ENCODE measurements at regions not wholly inside any gene's neighbourhood (a gene's known extent, or its start where the extent isn't known, plus 50 kb on each side); places are given as distances from the start of the nearest gene placed in this dataset.

DNA sequence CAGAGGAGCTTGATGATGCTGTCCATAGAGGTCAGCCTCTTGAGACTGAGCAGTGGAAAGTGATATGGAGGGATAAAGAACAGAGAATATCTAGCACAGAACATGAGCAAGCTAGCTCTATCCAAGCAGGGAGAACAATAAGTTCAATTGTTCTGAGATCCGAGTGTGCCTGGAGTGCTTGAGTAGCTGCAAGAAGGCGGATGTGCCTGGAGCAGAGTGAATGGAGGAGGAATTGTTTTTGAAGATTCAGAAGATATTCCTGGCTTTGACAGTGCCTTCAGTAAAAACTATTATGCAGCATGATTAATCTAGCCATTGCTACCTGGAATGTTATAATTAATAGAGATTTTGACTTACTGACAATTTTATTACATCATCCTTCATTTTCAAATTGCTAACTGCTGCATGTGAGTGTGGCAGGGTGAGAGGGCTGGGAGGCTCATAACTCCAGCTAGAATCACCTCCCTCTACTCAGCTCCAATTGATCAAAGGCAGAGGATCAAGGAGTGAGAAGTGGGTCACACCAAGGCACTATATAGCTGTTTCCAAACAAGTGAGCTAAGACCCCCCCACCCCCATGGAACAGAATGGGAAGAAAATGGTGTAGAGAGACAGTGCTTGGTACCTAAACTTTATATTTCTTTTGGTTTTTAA, 302.8 kb downstream of the ADRA2A start:
- TF ChIP-seq, protein P1, sequence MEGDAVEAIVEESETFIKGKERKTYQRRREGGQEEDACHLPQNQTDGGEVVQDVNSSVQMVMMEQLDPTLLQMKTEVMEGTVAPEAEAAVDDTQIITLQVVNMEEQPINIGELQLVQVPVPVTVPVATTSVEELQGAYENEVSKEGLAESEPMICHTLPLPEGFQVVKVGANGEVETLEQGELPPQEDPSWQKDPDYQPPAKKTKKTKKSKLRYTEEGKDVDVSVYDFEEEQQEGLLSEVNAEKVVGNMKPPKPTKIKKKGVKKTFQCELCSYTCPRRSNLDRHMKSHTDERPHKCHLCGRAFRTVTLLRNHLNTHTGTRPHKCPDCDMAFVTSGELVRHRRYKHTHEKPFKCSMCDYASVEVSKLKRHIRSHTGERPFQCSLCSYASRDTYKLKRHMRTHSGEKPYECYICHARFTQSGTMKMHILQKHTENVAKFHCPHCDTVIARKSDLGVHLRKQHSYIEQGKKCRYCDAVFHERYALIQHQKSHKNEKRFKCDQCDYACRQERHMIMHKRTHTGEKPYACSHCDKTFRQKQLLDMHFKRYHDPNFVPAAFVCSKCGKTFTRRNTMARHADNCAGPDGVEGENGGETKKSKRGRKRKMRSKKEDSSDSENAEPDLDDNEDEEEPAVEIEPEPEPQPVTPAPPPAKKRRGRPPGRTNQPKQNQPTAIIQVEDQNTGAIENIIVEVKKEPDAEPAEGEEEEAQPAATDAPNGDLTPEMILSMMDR (IDR thresholded peaks at IDR 0.05 in 8 of 11, conservative IDR thresholded peaks at IDR 0.05 in 3 of 11): no peak
- TF ChIP-seq POLR2A (IDR thresholded peaks at IDR 0.05): no peak

Measured in spleen (tissue), 7 donors.